Nephron progenitor cell (in vitro differentiated cells): ENCODE measurements at regions not wholly inside any gene's neighbourhood (a gene's known extent, or its start where the extent isn't known, plus 50 kb on each side); places are given as distances from the start of the nearest gene placed in this dataset.

Experiments used
- DNase-seq: peaks from one replicate; pipeline ENCODE4 v3.0.0; 2021
- H3K27ac Mint-ChIP-seq: 2 replicates; pipeline ENCODE4 v1.8.0; 2021; ENCODE audit warnings: mild to moderate bottlenecking, moderate library complexity, mixed read lengths
- H3K27me3 Mint-ChIP-seq: 2 replicates; pipeline ENCODE4 v1.8.0; 2021; ENCODE audit warnings: mild to moderate bottlenecking, low read depth, mixed read lengths; ENCODE audit not compliant: poor library complexity
- H3K36me3 Mint-ChIP-seq: 2 replicates; pipeline ENCODE4 v1.8.0; 2021; ENCODE audit warnings: low read depth, mixed read lengths
- H3K4me1 Mint-ChIP-seq: 2 replicates; pipeline ENCODE4 v1.8.0; 2021; ENCODE audit warnings: mixed read lengths
- H3K4me3 Mint-ChIP-seq: 2 replicates; pipeline ENCODE4 v1.8.0; 2021; ENCODE audit warnings: mild to moderate bottlenecking, moderate library complexity, mixed read lengths
- H3K9me3 Mint-ChIP-seq: 2 replicates; pipeline ENCODE4 v1.8.0; 2021; ENCODE audit warnings: mild to moderate bottlenecking, moderate library complexity, mixed read lengths
- TF ChIP-seq, protein P1 (sequence below): fragments of 200-600 bp; sonication (generic); IDR thresholded peaks from 2 replicates; pipeline ENCODE4 v1.5.0; 2021; ENCODE audit warnings: antibody characterized with exemption

DNA sequence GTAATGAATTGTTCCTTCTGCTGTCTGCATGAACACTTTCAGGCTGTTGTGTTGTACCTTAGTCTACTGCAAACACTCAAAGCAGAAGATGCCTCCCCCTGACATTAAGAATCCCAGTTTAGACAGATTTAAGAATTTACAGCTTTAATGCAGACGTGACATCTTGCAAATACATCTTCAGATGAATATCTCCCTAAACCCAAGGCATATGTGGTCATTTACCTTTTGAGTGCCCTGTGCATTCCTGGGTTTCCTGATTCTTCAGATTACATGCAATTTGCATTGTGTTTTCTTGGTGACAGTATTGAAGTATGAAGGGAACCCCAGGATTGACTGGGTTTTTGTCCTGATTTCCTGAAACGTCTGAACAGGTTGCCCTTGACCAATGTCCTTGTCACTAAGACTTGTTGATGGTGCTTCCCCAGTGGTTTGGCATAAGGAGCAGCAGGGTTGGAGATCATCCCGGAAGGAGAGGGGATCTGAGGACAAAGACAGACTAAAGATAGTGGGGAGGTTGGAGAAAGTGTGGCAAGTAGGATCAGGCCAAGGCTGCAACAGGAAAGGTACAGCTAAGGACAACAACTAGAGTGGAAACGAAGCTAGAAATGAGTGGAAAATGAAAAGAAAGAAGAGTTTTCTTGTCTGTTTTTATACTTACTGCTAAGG, 123.8 kb upstream of the RHOBTB1 start:
- Mint-ChIP-seq H3K9me3 (no peaks in the 10 kb centered on the region), H3K36me3 (no peaks in the 10 kb centered on the region), H3K27me3 (no peaks in the 10 kb centered on the region), H3K27ac (no peak overlapping the region), H3K4me3 (no peak overlapping the region), H3K4me1 (peaks cover 14% of the 10 kb centered on the region)
- TF ChIP-seq, protein P1, sequence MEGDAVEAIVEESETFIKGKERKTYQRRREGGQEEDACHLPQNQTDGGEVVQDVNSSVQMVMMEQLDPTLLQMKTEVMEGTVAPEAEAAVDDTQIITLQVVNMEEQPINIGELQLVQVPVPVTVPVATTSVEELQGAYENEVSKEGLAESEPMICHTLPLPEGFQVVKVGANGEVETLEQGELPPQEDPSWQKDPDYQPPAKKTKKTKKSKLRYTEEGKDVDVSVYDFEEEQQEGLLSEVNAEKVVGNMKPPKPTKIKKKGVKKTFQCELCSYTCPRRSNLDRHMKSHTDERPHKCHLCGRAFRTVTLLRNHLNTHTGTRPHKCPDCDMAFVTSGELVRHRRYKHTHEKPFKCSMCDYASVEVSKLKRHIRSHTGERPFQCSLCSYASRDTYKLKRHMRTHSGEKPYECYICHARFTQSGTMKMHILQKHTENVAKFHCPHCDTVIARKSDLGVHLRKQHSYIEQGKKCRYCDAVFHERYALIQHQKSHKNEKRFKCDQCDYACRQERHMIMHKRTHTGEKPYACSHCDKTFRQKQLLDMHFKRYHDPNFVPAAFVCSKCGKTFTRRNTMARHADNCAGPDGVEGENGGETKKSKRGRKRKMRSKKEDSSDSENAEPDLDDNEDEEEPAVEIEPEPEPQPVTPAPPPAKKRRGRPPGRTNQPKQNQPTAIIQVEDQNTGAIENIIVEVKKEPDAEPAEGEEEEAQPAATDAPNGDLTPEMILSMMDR: no peak
- DNase-seq: no peak

DNA sequence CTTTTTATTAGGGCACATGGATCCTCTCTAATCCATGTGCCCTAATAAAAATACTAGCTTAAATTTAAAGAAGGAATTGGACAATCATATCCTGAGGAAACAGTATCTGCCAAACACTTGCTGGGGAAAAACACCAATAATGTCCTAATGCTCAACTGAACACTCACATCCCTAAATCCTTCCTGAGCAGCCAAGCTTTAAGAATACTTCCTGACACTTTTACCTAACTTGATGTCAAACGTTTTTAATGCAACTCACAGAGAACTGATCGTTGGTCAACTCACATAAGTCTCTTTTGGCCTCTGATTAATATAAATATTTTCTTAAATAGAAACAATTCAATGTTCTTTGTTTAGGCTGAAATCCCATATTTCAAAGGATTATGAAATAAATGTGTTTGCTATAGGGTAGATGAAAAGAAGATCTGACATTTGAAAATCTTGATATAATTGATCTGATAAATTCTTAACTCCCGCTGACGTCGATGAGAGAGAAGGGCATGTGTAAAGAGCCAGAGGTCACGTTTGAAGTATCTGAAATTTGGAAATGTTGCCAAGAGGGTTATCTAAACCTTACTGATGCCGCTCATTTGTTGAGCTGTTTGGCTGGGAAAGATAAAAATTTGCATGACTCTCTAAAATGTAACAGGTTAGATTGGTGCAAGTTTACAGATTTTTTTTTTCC, 122.8 kb upstream of the RHOBTB1 start:
- no peaks in the 10 kb centered on the region for H3K27me3 Mint-ChIP-seq
- H3K36me3 Mint-ChIP-seq: no peaks in the 10 kb centered on the region
- TF ChIP-seq, protein P1: no peak
- H3K27ac Mint-ChIP-seq: no peak overlapping the region
- H3K4me1 Mint-ChIP-seq: peaks cover 23% of the 10 kb centered on the region
- no peak for DNase-seq
- no peaks in the 10 kb centered on the region for H3K9me3 Mint-ChIP-seq
- no peak overlapping the region for H3K4me3 Mint-ChIP-seq

DNA sequence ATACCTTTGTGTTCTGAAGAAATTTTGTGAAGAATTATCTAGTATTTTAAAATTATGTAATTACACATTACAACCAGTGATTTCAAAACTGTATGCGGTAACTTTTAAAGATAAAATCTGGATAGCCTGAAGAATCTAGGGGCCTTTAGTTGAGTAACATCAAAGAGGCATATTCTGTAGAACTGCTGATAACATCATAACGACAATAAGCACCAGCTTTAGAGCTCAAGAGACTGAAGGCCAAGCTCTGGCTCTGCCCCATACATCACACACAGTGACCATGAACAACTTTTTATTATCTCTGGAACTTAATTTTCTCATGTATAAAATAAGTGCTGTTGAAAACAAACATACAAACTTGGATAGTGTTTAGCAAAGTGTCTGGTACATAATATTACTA, 121.1 kb upstream of the RHOBTB1 start:
- peaks cover 23% of the 10 kb centered on the region for H3K4me1 Mint-ChIP-seq

DNA sequence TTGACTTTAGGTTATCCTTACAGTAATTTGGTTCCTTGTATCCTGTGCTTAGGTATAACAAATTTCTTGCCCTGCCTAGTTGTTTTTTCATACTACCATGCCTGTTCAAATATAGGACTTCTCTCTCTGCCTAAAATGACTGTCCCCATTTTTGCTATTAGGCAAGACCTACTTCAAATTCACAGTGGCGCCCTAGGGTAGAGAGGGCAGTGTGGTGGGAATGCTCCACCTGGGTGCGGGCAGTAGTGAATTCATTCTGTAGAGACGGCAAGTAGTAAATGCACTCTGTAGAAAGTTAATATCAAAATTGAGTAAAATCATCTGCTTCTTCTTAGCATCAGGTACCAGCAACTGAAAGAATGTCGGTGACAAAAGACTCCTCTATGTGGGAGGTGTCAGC, 120.4 kb upstream of the RHOBTB1 start:
- H3K27ac Mint-ChIP-seq: no peak overlapping the region
- peaks cover 23% of the 10 kb centered on the region for H3K4me1 Mint-ChIP-seq
- no peaks in the 10 kb centered on the region for H3K27me3 Mint-ChIP-seq
- no peaks in the 10 kb centered on the region for H3K36me3 Mint-ChIP-seq
- TF ChIP-seq, protein P1: no peak
- no peaks in the 10 kb centered on the region for H3K9me3 Mint-ChIP-seq
- no peak for DNase-seq
- H3K4me3 Mint-ChIP-seq: no peak overlapping the region

More for the DNA sequence above, 121.1 kb upstream of the RHOBTB1 start:
- Mint-ChIP-seq H3K4me3 (no peak overlapping the region), H3K27ac (no peak overlapping the region), H3K27me3 (no peaks in the 10 kb centered on the region), H3K36me3 (no peaks in the 10 kb centered on the region), H3K9me3 (no peaks in the 10 kb centered on the region)
- TF ChIP-seq, protein P1: no peak
- no peak for DNase-seq

DNA sequence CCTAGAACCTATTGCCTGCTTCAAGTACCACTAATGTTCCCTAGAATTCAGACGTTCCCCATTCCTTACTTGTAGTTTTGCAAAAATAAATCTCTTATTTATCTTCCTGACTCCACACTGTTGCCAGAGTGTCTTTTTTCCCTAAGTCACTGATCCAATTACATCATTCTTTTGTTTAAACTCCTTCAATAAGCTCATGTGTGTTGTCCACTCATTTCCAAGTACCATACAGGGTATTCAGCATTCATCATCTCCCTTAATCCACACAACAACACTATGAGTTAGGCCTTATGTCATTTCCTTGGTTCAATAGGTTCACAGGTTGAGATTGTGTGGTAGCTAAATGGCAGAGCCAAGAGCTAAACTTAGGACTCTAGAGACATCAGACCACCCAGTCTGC, 119.9 kb upstream of the RHOBTB1 start:
- Mint-ChIP-seq H3K36me3 (no peaks in the 10 kb centered on the region), H3K9me3 (no peaks in the 10 kb centered on the region), H3K4me3 (no peak overlapping the region), H3K4me1 (peaks cover 23% of the 10 kb centered on the region), H3K27me3 (no peaks in the 10 kb centered on the region), H3K27ac (no peak overlapping the region)
- DNase-seq: no peak
- TF ChIP-seq, protein P1: no peak

DNA sequence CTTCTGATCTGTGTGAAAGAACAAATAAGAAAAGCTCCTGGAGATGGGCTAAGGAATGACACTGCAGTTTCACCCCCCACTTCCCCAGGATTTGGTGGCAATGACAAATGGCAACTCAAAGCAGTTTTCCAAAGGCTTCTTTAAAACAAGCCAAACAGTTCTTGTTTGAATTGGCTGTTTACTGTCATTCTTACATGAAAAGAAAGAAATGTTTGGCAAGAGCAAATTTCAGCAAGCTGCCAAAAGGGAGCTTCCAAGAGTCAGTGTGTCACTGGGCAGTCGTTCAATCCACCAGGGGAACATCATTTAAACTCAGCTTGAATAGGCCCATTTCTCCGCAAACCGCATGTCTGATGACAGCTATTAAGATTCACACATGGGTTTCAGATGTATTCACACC, 119.0 kb upstream of the RHOBTB1 start:
- peaks cover 23% of the 10 kb centered on the region for H3K4me1 Mint-ChIP-seq
- H3K27me3 Mint-ChIP-seq: no peaks in the 10 kb centered on the region
- H3K4me3 Mint-ChIP-seq: no peak overlapping the region
- DNase-seq: no peak
- no peaks in the 10 kb centered on the region for H3K9me3 Mint-ChIP-seq
- H3K36me3 Mint-ChIP-seq: no peaks in the 10 kb centered on the region
- no peak overlapping the region for H3K27ac Mint-ChIP-seq
- TF ChIP-seq, protein P1: no peak
